A673 (cell line): ENCODE measurements at regions not wholly inside any gene's neighbourhood (a gene's known extent, or its start where the extent isn't known, plus 50 kb on each side); places are given as distances from the start of the nearest gene placed in this dataset.

Experiments
- EZH2 ChIP-seq: fragments of 200-600 bp; sonication (generic); IDR thresholded peaks from 2 replicates; pipeline ENCODE4 v1.6.1; 2017; ENCODE audit warnings: borderline replicate concordance, low read depth, mild to moderate bottlenecking, mixed read lengths, antibody characterized with exemption, low read length; ENCODE audit not compliant: poor library complexity, severe bottlenecking
- TF ChIP-seq, protein P1 (sequence below): fragments of 300-800, 200-600 bp; sonication (generic); conservative IDR thresholded peaks from 2 replicates; pipeline ENCODE4 v1.5.1; 2017; ENCODE audit warnings: low read depth, mild to moderate bottlenecking, antibody characterized with exemption, low read length, moderate library complexity, mixed read lengths

DNA sequence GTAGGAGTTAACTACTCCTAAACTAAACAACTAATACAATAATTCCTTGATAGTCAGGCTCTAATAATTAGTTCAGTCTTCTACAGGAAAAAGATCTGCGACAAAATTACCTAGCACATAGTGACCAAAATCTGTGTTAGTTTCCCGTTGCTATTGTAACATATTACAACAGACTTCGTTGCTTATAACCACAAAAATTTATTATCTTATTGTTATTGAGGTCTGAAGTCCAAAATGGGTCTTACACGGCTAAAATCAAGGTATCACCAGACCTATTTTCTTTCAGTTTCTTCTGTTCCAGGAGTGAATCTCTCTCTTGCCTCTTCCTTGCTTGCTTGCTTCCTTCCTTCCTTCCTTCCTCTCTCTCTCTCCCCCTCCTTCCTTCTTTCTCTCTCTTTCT lies 993.6 kb upstream of the SPRY2 start:
- no peak for TF ChIP-seq EZH2
- TF ChIP-seq, protein P1, sequence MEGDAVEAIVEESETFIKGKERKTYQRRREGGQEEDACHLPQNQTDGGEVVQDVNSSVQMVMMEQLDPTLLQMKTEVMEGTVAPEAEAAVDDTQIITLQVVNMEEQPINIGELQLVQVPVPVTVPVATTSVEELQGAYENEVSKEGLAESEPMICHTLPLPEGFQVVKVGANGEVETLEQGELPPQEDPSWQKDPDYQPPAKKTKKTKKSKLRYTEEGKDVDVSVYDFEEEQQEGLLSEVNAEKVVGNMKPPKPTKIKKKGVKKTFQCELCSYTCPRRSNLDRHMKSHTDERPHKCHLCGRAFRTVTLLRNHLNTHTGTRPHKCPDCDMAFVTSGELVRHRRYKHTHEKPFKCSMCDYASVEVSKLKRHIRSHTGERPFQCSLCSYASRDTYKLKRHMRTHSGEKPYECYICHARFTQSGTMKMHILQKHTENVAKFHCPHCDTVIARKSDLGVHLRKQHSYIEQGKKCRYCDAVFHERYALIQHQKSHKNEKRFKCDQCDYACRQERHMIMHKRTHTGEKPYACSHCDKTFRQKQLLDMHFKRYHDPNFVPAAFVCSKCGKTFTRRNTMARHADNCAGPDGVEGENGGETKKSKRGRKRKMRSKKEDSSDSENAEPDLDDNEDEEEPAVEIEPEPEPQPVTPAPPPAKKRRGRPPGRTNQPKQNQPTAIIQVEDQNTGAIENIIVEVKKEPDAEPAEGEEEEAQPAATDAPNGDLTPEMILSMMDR = no peak
